Mesendoderm (in vitro differentiated cells): ENCODE measurements at regions not wholly inside any gene's neighbourhood (a gene's known extent, or its start where the extent isn't known, plus 50 kb on each side); places are given as distances from the start of the nearest gene placed in this dataset.

Source experiments
- DNase-seq: peaks from one replicate; pipeline ENCODE4 v3.0.0; 2013
- H2AK5ac ChIP-seq: 2 replicates; pipeline ENCODE4 v1.6.1; 2013; ENCODE audit warnings: low read length, inconsistent platforms
- H2BK120ac ChIP-seq: 2 replicates; pipeline ENCODE4 v1.6.1; 2013; ENCODE audit warnings: low read depth, mild to moderate bottlenecking, low read length, moderate library complexity, mixed read lengths
- H2BK15ac ChIP-seq: replicated peaks from 2 replicates; pipeline ENCODE4 v1.6.1; 2013; ENCODE audit warnings: low read depth, mild to moderate bottlenecking, moderate library complexity
- H2BK5ac ChIP-seq: 2 replicates; pipeline ENCODE4 v1.6.1; 2013; ENCODE audit warnings: low read length, inconsistent platforms
- H3K18ac ChIP-seq: 2 replicates; pipeline ENCODE4 v1.6.1; 2013; ENCODE audit warnings: mild to moderate bottlenecking, low read length, mixed read lengths
- H3K23ac ChIP-seq: one replicate; pipeline ENCODE4 v1.6.1; 2013; ENCODE audit warnings: low read length
- H3K27ac ChIP-seq: 2 replicates; pipeline ENCODE4 v1.5.1; 2013; ENCODE audit warnings: low read depth, mild to moderate bottlenecking, inconsistent platforms, low read length, moderate library complexity
- H3K27me3 ChIP-seq: 2 replicates; pipeline ENCODE4 v1.6.1; 2013; ENCODE audit warnings: low read length, control low read depth, mild to moderate bottlenecking, inconsistent platforms; ENCODE audit not compliant: insufficient read depth, poor library complexity
- H3K36me3 ChIP-seq: 2 replicates; pipeline ENCODE4 v1.6.1; 2013; ENCODE audit warnings: low read length, inconsistent platforms; ENCODE audit not compliant: control insufficient read depth, insufficient read depth
- H3K4ac ChIP-seq: one replicate; pipeline ENCODE4 v1.6.1; 2013; ENCODE audit warnings: low read depth, mild to moderate bottlenecking, low read length, moderate library complexity
- H3K4me1 ChIP-seq: 2 replicates; pipeline ENCODE4 v1.6.1; 2013; ENCODE audit warnings: low read depth, low read length, inconsistent platforms; ENCODE audit not compliant: control insufficient read depth
- H3K4me2 ChIP-seq: 2 replicates; pipeline ENCODE4 v1.6.1; 2013; ENCODE audit warnings: low read length
- H3K4me3 ChIP-seq: 2 replicates; pipeline ENCODE4 v1.5.1; 2013; ENCODE audit warnings: mild to moderate bottlenecking, low read length
- H3K56ac ChIP-seq: one replicate; pipeline ENCODE4 v1.6.1; 2013; ENCODE audit warnings: low read length
- H3K79me1 ChIP-seq: 2 replicates; pipeline ENCODE4 v1.6.1; 2013; ENCODE audit warnings: low read length, inconsistent platforms
- H3K79me2 ChIP-seq: 2 replicates; pipeline ENCODE4 v1.6.1; 2013; ENCODE audit warnings: mild to moderate bottlenecking, low read length; ENCODE audit not compliant: control insufficient read depth, insufficient read depth
- H3K9ac ChIP-seq: 2 replicates; pipeline ENCODE4 v1.6.1; 2013; ENCODE audit warnings: low read length, inconsistent platforms
- H4K5ac ChIP-seq: one replicate; pipeline ENCODE4 v1.6.1; 2013; ENCODE audit warnings: low read length
- H4K8ac ChIP-seq: one replicate; pipeline ENCODE4 v1.6.1; 2013; ENCODE audit warnings: low read depth, mild to moderate bottlenecking, control low read depth, low read length, moderate library complexity
- WGBS: extraction: QIAGEN DNeasy Blood & Tissue Kit; methylation state at CpG from one replicate; pipeline ENCODE4 v1.1.7; 2013; ENCODE audit warnings: low lambda C conversion rate, missing lambda C conversion rate; ENCODE audit not compliant: insufficient coverage; ENCODE audit errors: extremely low coverage; 5-methylcytosine and 5-hydroxymethylcytosine counted together

- H4K5ac ChIP-seq = no peak overlapping the region
- no peak overlapping the region for H2AK5ac ChIP-seq
- peak; percentile 37 for DNase-seq
- H3K27me3 ChIP-seq = no peaks in the 10 kb centered on the region
- H3K4ac ChIP-seq = no peak overlapping the region
- no peak overlapping the region for H3K18ac ChIP-seq
- H3K4me2 ChIP-seq = no peak overlapping the region
- no peak overlapping the region for H3K56ac ChIP-seq
- H2BK5ac ChIP-seq = no peak overlapping the region
- H3K4me3 ChIP-seq = no peak overlapping the region
- H3K9ac ChIP-seq = no peak overlapping the region
- no peaks in the 10 kb centered on the region for H3K79me1 ChIP-seq
- no peak overlapping the region for H3K23ac ChIP-seq
- H2BK120ac ChIP-seq = no peak overlapping the region
- no peak overlapping the region for H2BK15ac ChIP-seq
- no peak overlapping the region for H4K8ac ChIP-seq
- H3K36me3 ChIP-seq = no peaks in the 10 kb centered on the region
- no CpG with 5 or more reads among the region's 6 CpGs for WGBS
- no peaks in the 10 kb centered on the region for H3K4me1 ChIP-seq
- H3K79me2 ChIP-seq = no peaks in the 10 kb centered on the region
- no peak overlapping the region for H3K27ac ChIP-seq
Measured at GRCh38 chr10:61837755-61838171, 63.7 kb upstream of the ARID5B start.

GRCh38 chr10:61839916-61840315 is 61.6 kb upstream of the ARID5B start:
- Histone ChIP-seq H2AK5ac (no peak overlapping the region), H3K4ac (no peak overlapping the region), H2BK120ac (no peak overlapping the region), H3K18ac (no peak overlapping the region), H3K4me1 (no peaks in the 10 kb centered on the region), H3K23ac (no peak overlapping the region), H3K56ac (no peak overlapping the region), H2BK5ac (no peak overlapping the region), H3K4me2 (no peak overlapping the region), H3K79me2 (no peaks in the 10 kb centered on the region), H3K9ac (no peak overlapping the region), H3K27me3 (no peaks in the 10 kb centered on the region), H3K27ac (no peak overlapping the region), H3K36me3 (no peaks in the 10 kb centered on the region), H4K8ac (no peak overlapping the region), H3K79me1 (no peaks in the 10 kb centered on the region), H3K4me3 (no peak overlapping the region), H4K5ac (no peak overlapping the region), H2BK15ac (no peak overlapping the region)
- no peak for DNase-seq
- WGBS = no CpG with 5 or more reads among the region's 3 CpGs

- Histone ChIP-seq H3K79me1 (no peaks in the 10 kb centered on the region), H2BK15ac (no peak overlapping the region), H3K36me3 (no peaks in the 10 kb centered on the region), H3K4me2 (no peak overlapping the region), H2AK5ac (no peak overlapping the region), H3K4me1 (peaks cover 3% of the 10 kb centered on the region), H3K4ac (no peak overlapping the region), H3K18ac (no peak overlapping the region), H3K9ac (no peak overlapping the region), H3K27me3 (no peaks in the 10 kb centered on the region), H3K23ac (no peak overlapping the region), H2BK120ac (no peak overlapping the region), H2BK5ac (no peak overlapping the region), H3K56ac (no peak overlapping the region), H3K4me3 (no peak overlapping the region), H4K8ac (peak overlapping the region; percentile 81), H3K27ac (no peak overlapping the region), H3K79me2 (no peaks in the 10 kb centered on the region), H4K5ac (no peak overlapping the region)
- no CpG with 5 or more reads among the region's 4 CpGs for WGBS
- DNase-seq = no peak
Measured at GRCh38 chr10:61840403-61840802, 61.1 kb upstream of the ARID5B start.

GRCh38 chr10:61841338-61841875 is 60.1 kb upstream of the ARID5B start:
- Histone ChIP-seq H2BK15ac (no peak overlapping the region), H3K27ac (no peak overlapping the region), H4K8ac (no peak overlapping the region)

GRCh38 chr10:61842755-61843497 is 58.6 kb upstream of the ARID5B start:
- no peak overlapping the region for H4K5ac ChIP-seq
- no peak overlapping the region for H3K23ac ChIP-seq
- no peak overlapping the region for H4K8ac ChIP-seq
- no peak overlapping the region for H3K4me2 ChIP-seq
- WGBS = no CpG with 5 or more reads among the region's 4 CpGs
- no peak overlapping the region for H3K9ac ChIP-seq
- H3K36me3 ChIP-seq = no peaks in the 10 kb centered on the region
- peaks cover 6% of the 10 kb centered on the region for H3K4me1 ChIP-seq
- H2BK5ac ChIP-seq = no peak overlapping the region
- no peak overlapping the region for H3K4ac ChIP-seq
- H2BK15ac ChIP-seq = no peak overlapping the region
- no peaks in the 10 kb centered on the region for H3K79me1 ChIP-seq
- H3K27me3 ChIP-seq = no peaks in the 10 kb centered on the region
- H3K56ac ChIP-seq = no peak overlapping the region
- H2AK5ac ChIP-seq = no peak overlapping the region
- no peak overlapping the region for H2BK120ac ChIP-seq
- no peak overlapping the region for H3K4me3 ChIP-seq
- H3K79me2 ChIP-seq = no peaks in the 10 kb centered on the region
- H3K27ac ChIP-seq = no peak overlapping the region
- DNase-seq = peak; percentile 45
- H3K18ac ChIP-seq = no peak overlapping the region

More at GRCh38 chr10:61841338-61841875, 60.1 kb upstream of the ARID5B start:
- H2BK120ac ChIP-seq = no peak overlapping the region
- DNase-seq = no peak
- no peak overlapping the region for H3K56ac ChIP-seq
- no peak overlapping the region for H3K18ac ChIP-seq
- H3K9ac ChIP-seq = no peak overlapping the region
- H4K5ac ChIP-seq = no peak overlapping the region
- no peaks in the 10 kb centered on the region for H3K79me1 ChIP-seq
- no peak overlapping the region for H3K23ac ChIP-seq
- H3K4me3 ChIP-seq = no peak overlapping the region
- H2AK5ac ChIP-seq = no peak overlapping the region
- H3K4ac ChIP-seq = no peak overlapping the region
- H2BK5ac ChIP-seq = no peak overlapping the region
- H3K36me3 ChIP-seq = no peaks in the 10 kb centered on the region
- H3K79me2 ChIP-seq = no peaks in the 10 kb centered on the region
- H3K4me1 ChIP-seq = peaks cover 6% of the 10 kb centered on the region
- no peaks in the 10 kb centered on the region for H3K27me3 ChIP-seq
- H3K4me2 ChIP-seq = no peak overlapping the region
